H9 (cell line): ENCODE measurements at regions not wholly inside any gene's neighbourhood (a gene's known extent, or its start where the extent isn't known, plus 50 kb on each side); places are given as distances from the start of the nearest gene placed in this dataset.

Experiments
- DNase-seq: peaks from one replicate; pipeline ENCODE4 v3.0.0-alpha.2; 2017
- H2AFZ ChIP-seq: one replicate; pipeline ENCODE4 v1.6.1; 2013; ENCODE audit warnings: mild to moderate bottlenecking, low read length, control low read depth, moderate library complexity
- H2AK5ac ChIP-seq: 2 replicates; pipeline ENCODE4 v1.6.1; 2013; ENCODE audit warnings: low read length, control low read depth, mixed read lengths; ENCODE audit not compliant: insufficient read length
- H2BK120ac ChIP-seq: one replicate; pipeline ENCODE4 v1.6.1; 2013; ENCODE audit warnings: low read depth, mild to moderate bottlenecking, low read length, control low read depth, inconsistent platforms; ENCODE audit not compliant: poor library complexity, severe bottlenecking
- H2BK12ac ChIP-seq: 2 replicates; pipeline ENCODE4 v1.6.1; 2013; ENCODE audit warnings: low read length, control low read depth, mixed read lengths, low read depth; ENCODE audit not compliant: insufficient read length
- H2BK15ac ChIP-seq: 2 replicates; pipeline ENCODE4 v1.6.1; 2013; ENCODE audit warnings: low read depth, low read length, control low read depth
- H2BK20ac ChIP-seq: one replicate; pipeline ENCODE4 v1.6.1; 2013; ENCODE audit warnings: low read depth, mild to moderate bottlenecking, low read length, control low read depth, inconsistent platforms; ENCODE audit not compliant: poor library complexity, severe bottlenecking
- H2BK5ac ChIP-seq: 2 replicates; pipeline ENCODE4 v1.6.1; 2013; ENCODE audit warnings: low read length, control low read depth, mixed read lengths; ENCODE audit not compliant: insufficient read length
- H3K14ac ChIP-seq: 2 replicates; pipeline ENCODE4 v1.6.1; 2013; ENCODE audit warnings: low read length, control low read depth; ENCODE audit not compliant: insufficient read depth
- H3K18ac ChIP-seq: 2 replicates; pipeline ENCODE4 v1.6.1; 2013; ENCODE audit warnings: low read depth, mild to moderate bottlenecking, mixed read lengths, low read length, control low read depth; ENCODE audit not compliant: insufficient read length
- H3K23ac ChIP-seq: 2 replicates; pipeline ENCODE4 v1.6.1; 2013; ENCODE audit warnings: low read length, control low read depth, mixed read lengths, low read depth; ENCODE audit not compliant: insufficient read length
- H3K23me2 ChIP-seq: 2 replicates; pipeline ENCODE4 v1.6.1; 2013; ENCODE audit warnings: low read depth, mild to moderate bottlenecking, mixed read lengths, low read length, control low read depth; ENCODE audit not compliant: insufficient read length, poor library complexity, severe bottlenecking
- H3K27ac ChIP-seq: 2 replicates; pipeline ENCODE4 v1.5.1; 2013; ENCODE audit warnings: low read length, control low read depth, mixed read lengths, low read depth; ENCODE audit not compliant: insufficient read length
- H3K27me3 ChIP-seq: 2 replicates; pipeline ENCODE4 v1.6.1; 2013; ENCODE audit warnings: low read length, control low read depth, inconsistent platforms; ENCODE audit not compliant: insufficient read depth
- H3K4ac ChIP-seq: 2 replicates; pipeline ENCODE4 v1.6.1; 2013; ENCODE audit warnings: low read depth, mild to moderate bottlenecking, control low read depth, inconsistent platforms, low read length, moderate library complexity
- H3K4me1 ChIP-seq: 2 replicates; pipeline ENCODE4 v1.6.1; 2013; ENCODE audit warnings: low read length, control low read depth, inconsistent platforms; ENCODE audit not compliant: insufficient read depth
- H3K4me2 ChIP-seq: 2 replicates; pipeline ENCODE4 v1.6.1; 2013; ENCODE audit warnings: low read length, control low read depth, mixed read lengths; ENCODE audit not compliant: insufficient read length, insufficient read depth
- H3K56ac ChIP-seq: 2 replicates; pipeline ENCODE4 v1.6.1; 2013; ENCODE audit warnings: low read depth, mild to moderate bottlenecking, mixed read lengths, low read length, control low read depth; ENCODE audit not compliant: insufficient read length
- H3K79me1 ChIP-seq: 2 replicates; pipeline ENCODE4 v1.6.1; 2013; ENCODE audit warnings: low read depth, mild to moderate bottlenecking, moderate library complexity, low read length, control low read depth, inconsistent platforms; ENCODE audit not compliant: insufficient read depth, poor library complexity, severe bottlenecking
- H3K79me2 ChIP-seq: 2 replicates; pipeline ENCODE4 v1.6.1; 2013; ENCODE audit warnings: low read length, control low read depth, inconsistent platforms; ENCODE audit not compliant: insufficient read depth
- H3K9ac ChIP-seq: 2 replicates; pipeline ENCODE4 v1.6.1; 2013; ENCODE audit warnings: low read length, control low read depth, mixed read lengths; ENCODE audit not compliant: insufficient read length; ENCODE audit errors: extremely low read depth
- H3K9me3 ChIP-seq: one replicate; pipeline ENCODE4 v1.6.1; 2013; ENCODE audit warnings: low read depth, low read length, inconsistent platforms; ENCODE audit not compliant: control insufficient read depth
- H3T11ph ChIP-seq: one replicate; pipeline ENCODE4 v1.6.1; 2013; ENCODE audit warnings: mild to moderate bottlenecking, low read length, control low read depth, inconsistent platforms
- H4K20me1 ChIP-seq: one replicate; pipeline ENCODE4 v1.6.1; 2013; ENCODE audit not compliant: control insufficient read depth, insufficient read length, insufficient read depth
- H4K5ac ChIP-seq: 2 replicates; pipeline ENCODE4 v1.6.1; 2013; ENCODE audit warnings: low read depth, mild to moderate bottlenecking, mixed read lengths, low read length, control low read depth; ENCODE audit not compliant: insufficient read length
- H4K8ac ChIP-seq: replicated peaks from 2 replicates; pipeline ENCODE4 v1.6.1; 2013; ENCODE audit warnings: low read length, control low read depth, mixed read lengths, low read depth; ENCODE audit not compliant: insufficient read length
- H4K91ac ChIP-seq: 2 replicates; pipeline ENCODE4 v1.6.1; 2013; ENCODE audit warnings: low read depth, mild to moderate bottlenecking, moderate library complexity, mixed read lengths, low read length, control low read depth; ENCODE audit not compliant: insufficient read length
- H3K27ac Mint-ChIP-seq, 3 experiments: 2 replicates in 2 of 3; 3 replicates in 1 of 3; pipeline ENCODE4 v1.8.0; 2020 to 2021; ENCODE audit warnings: mixed read lengths in 3 of 3, mild to moderate bottlenecking in 1 of 3, moderate library complexity in 1 of 3
- H3K27me3 Mint-ChIP-seq: 2 replicates; pipeline ENCODE4 v1.8.0; 2021; ENCODE audit warnings: low read depth, mild to moderate bottlenecking, moderate library complexity, mixed read lengths
- H3K36me3 Mint-ChIP-seq, 3 experiments: 2 replicates in 2 of 3; 3 replicates in 1 of 3; pipeline ENCODE4 v1.8.0; 2020 to 2021; ENCODE audit warnings: low read depth in 3 of 3, mixed read lengths in 3 of 3; ENCODE audit not compliant: insufficient read depth in 1 of 3
- H3K4me1 Mint-ChIP-seq, 2 experiments: 2 replicates each; pipeline ENCODE4 v1.8.0; 2020; ENCODE audit warnings: mixed read lengths in 2 of 2
- H3K4me3 Mint-ChIP-seq, 2 experiments: 2 replicates in 1 of 2; 3 replicates in 1 of 2; pipeline ENCODE4 v1.8.0; 2020 to 2021; ENCODE audit warnings: mild to moderate bottlenecking in 2 of 2, mixed read lengths in 2 of 2, moderate library complexity in 1 of 2
- H3K9me3 Mint-ChIP-seq, 2 experiments: 2 replicates in 1 of 2; 3 replicates in 1 of 2; pipeline ENCODE4 v1.8.0; 2020; ENCODE audit warnings: mild to moderate bottlenecking in 2 of 2, mixed read lengths in 2 of 2, moderate library complexity in 1 of 2
- WGBS: extraction: QIAGEN DNeasy Blood & Tissue Kit; methylation state at CpG from one replicate; pipeline ENCODE4 v1.1.7; 2013; ENCODE audit warnings: missing lambda C conversion rate, low lambda C conversion rate, mixed read lengths; ENCODE audit not compliant: insufficient read length; ENCODE audit errors: extremely low coverage; 5-methylcytosine and 5-hydroxymethylcytosine counted together
- TF ChIP-seq, protein P1 (sequence below): fragments of 200-600 bp; sonication (generic); conservative IDR thresholded peaks from 3 replicates; pipeline ENCODE4 v1.8.0; 2021; ENCODE audit warnings: antibody characterized with exemption, mild to moderate bottlenecking

DNA sequence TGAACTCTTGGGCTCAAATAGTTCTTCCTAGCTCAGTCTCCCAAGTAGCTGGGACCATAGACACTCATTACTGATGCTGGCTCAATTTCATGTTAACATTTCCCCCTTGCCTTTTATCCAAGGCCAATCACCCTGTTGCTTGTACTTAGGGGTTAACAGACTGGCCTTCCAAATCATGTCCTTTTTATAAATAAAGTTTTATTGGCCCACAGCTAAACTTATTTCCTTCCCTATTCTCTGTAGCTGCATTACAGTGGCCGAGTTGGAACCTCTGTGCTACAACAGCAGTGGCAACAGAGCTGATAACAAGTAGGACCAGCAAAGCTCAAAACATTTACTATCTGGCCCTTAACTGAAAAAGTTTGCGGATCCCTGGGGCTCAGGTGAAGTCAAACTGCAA, 109.8 kb downstream of the ZFP64 start:
- Mint-ChIP-seq H3K27me3 (no peaks in the 10 kb centered on the region), H3K4me1 (peaks cover 26 to 34% of the 10 kb centered on the region in 2 experiments), H3K4me3 (no peak overlapping the region), H3K36me3 (peaks cover 13 to 33% (median 33%) of the 10 kb centered on the region in 3 experiments), H3K9me3 (peaks cover 3 to 4% of the 10 kb centered on the region in 2 experiments), H3K27ac (no peak overlapping the region)
- WGBS: no CpG with 5 or more reads among the region's 2 CpGs
- Histone ChIP-seq H2AK5ac (no peak overlapping the region), H3K4me2 (no peak overlapping the region), H3K18ac (no peak overlapping the region), H2BK120ac (no peak overlapping the region), H3K79me2 (no peaks in the 10 kb centered on the region), H4K8ac (no peak overlapping the region), H3K9me3 (peaks cover 1% of the 10 kb centered on the region), H4K91ac (no peak overlapping the region), H3K9ac (no peak overlapping the region), H2BK12ac (no peak overlapping the region), H3T11ph (no peak overlapping the region), H4K5ac (no peak overlapping the region), H3K23me2 (no peaks in the 10 kb centered on the region), H3K4ac (no peak overlapping the region), H2BK20ac (no peak overlapping the region), H4K20me1 (no peaks in the 10 kb centered on the region), H3K79me1 (no peaks in the 10 kb centered on the region), H3K27ac (no peak overlapping the region), H3K27me3 (no peaks in the 10 kb centered on the region), H2BK5ac (no peak overlapping the region), H3K4me1 (no peaks in the 10 kb centered on the region), H3K14ac (no peak overlapping the region), H2BK15ac (no peak overlapping the region), H3K23ac (no peak overlapping the region), H3K56ac (no peak overlapping the region), H2AFZ (no peak overlapping the region)
- TF ChIP-seq, protein P1, sequence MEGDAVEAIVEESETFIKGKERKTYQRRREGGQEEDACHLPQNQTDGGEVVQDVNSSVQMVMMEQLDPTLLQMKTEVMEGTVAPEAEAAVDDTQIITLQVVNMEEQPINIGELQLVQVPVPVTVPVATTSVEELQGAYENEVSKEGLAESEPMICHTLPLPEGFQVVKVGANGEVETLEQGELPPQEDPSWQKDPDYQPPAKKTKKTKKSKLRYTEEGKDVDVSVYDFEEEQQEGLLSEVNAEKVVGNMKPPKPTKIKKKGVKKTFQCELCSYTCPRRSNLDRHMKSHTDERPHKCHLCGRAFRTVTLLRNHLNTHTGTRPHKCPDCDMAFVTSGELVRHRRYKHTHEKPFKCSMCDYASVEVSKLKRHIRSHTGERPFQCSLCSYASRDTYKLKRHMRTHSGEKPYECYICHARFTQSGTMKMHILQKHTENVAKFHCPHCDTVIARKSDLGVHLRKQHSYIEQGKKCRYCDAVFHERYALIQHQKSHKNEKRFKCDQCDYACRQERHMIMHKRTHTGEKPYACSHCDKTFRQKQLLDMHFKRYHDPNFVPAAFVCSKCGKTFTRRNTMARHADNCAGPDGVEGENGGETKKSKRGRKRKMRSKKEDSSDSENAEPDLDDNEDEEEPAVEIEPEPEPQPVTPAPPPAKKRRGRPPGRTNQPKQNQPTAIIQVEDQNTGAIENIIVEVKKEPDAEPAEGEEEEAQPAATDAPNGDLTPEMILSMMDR: no peak
- no peak for DNase-seq
